ENCODE measurements at regions not wholly inside any gene's neighbourhood (a gene's known extent, or its start where the extent isn't known, plus 50 kb on each side); places are given as distances from the start of the nearest gene placed in this dataset.

DNA sequence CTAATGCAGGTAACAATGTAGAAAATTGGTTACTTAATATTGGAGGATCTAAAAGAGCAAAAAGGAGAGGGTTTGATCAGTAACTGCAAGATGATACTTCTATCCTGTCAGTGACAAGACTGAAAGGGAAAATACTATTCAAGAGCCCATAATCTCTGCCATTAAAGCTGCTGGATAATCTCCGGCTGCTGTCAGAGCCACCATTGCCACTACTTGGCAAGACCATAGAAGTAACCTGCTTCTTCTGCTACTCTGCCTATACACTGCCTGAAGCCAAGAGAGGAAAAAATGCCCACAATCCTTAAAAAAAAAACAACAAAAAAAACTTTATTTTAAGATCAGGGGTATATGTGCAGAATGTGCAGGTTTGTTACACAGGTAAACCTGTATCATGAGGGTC is 386.5 kb upstream of the ID4 start:
- CTCF ChIA-PET: no interaction called here
- TF ChIP-seq CTCF (conservative IDR thresholded peaks at IDR 0.05; ENCODE audit: low read depth): no peak
- no peak overlapping the region for H3K27ac ChIP-seq
- POLR2A ChIA-PET (ENCODE audit: low non-redundant PET): no interaction called here
- no peak for DNase-seq (ENCODE audit: low spot score)

GRCh38 chr6:19452495-19452894 is 384.7 kb upstream of the ID4 start:
- ChIA-PET CTCF (no interaction called here), POLR2A (ENCODE audit: low non-redundant PET) (interaction anchor here (0.5 kb wide), 1 partner anchor 707 kb away, joined by 10 read pairs; no protein-coding TSS in a partner anchor)
- TF ChIP-seq CTCF (conservative IDR thresholded peaks at IDR 0.05; ENCODE audit: low read depth): no peak
- DNase-seq (ENCODE audit: low spot score): no peak
- no peak overlapping the region for H3K27ac ChIP-seq

DNA sequence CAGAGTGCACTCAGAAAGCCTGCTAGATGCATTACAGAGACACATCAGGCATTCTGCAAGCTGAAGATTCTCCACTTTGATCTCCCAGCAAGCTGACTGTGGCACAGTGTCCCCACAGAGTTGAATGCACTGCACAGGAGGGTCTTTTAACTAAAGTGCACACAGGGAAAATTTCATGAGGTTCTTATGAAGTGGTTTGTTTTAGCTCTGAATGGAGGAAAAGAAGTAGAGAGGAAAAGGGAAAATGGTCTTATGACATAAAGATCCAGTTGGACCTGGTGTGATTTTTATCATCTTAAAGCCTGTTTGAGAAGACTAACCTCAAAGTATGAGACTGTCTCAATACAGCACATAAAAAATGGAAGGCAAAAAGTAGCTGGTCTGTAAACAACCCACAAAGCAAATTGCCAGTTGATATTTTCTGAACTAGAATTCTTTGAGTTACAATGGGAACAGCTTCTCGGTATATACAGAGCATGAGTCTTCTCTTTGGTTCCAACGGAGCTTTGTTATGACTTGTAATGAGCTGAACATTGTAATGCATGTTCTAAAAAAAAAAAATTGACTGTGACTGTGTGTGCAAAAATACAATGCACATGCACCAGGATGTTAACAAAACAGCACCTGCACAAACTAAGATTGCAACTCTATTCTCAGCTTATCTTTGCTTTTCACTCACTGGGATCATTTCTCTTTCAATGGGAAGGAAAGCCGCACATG is 383.0 kb upstream of the ID4 start:
- no peak for TF ChIP-seq CTCF (conservative IDR thresholded peaks at IDR 0.05; ENCODE audit: low read depth)
- ChIA-PET POLR2A (ENCODE audit: low non-redundant PET) (no interaction called here), CTCF (interaction anchor here (1.2 kb wide), 1 partner anchor 13 kb away, joined by 3 read pairs; no protein-coding TSS in a partner anchor)
- H3K27ac ChIP-seq: no peak overlapping the region
- DNase-seq (ENCODE audit: low spot score): no peak

GRCh38 chr6:19454721-19455392 is 382.3 kb upstream of the ID4 start:
- no peak overlapping the region for H3K27ac ChIP-seq
- POLR2A ChIA-PET (ENCODE audit: low non-redundant PET): no interaction called here
- no peak for DNase-seq (ENCODE audit: low spot score)
- CTCF ChIA-PET: interaction anchor here (1.2 kb wide), 1 partner anchor 14 kb away, joined by 3 read pairs; no protein-coding TSS in a partner anchor
- TF ChIP-seq CTCF (conservative IDR thresholded peaks at IDR 0.05; ENCODE audit: low read depth): no peak

GRCh38 chr6:19463250-19463649 is 373.9 kb upstream of the ID4 start:
- ChIA-PET POLR2A (ENCODE audit: low non-redundant PET) (no interaction called here), CTCF (no interaction called here)
- DNase-seq (ENCODE audit: low spot score): no peak
- no peak for TF ChIP-seq CTCF (conservative IDR thresholded peaks at IDR 0.05; ENCODE audit: low read depth)
- H3K27ac ChIP-seq: no peak overlapping the region

DNA sequence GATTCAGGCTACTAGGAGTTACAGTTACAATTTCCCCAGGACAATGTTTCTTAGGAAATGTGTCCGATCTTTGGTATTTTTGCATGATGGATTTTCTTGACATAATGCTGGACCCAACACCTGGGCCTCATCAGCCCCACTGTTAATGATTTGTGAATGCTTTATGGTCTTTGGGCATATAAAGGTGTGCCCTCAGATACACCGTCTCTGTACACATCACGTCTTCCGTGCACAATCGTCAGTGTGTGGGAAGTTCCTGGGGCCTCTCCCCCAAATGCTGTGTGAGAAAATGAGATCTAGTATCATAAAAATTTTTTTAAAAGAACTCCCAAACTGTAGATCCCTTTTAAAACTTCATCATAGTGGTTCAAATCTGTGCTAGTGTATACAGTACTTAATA is 373.2 kb upstream of the ID4 start:
- DNase-seq (ENCODE audit: low spot score): no peak
- ChIA-PET CTCF (no interaction called here), POLR2A (ENCODE audit: low non-redundant PET) (no interaction called here)
- no peak for TF ChIP-seq CTCF (conservative IDR thresholded peaks at IDR 0.05; ENCODE audit: low read depth)
- no peak overlapping the region for H3K27ac ChIP-seq

Measured in RWPE1 (cell line).